Cardiac muscle cell (in vitro differentiated cells and primary cell): ENCODE measurements at regions not wholly inside any gene's neighbourhood (a gene's known extent, or its start where the extent isn't known, plus 50 kb on each side); places are given as distances from the start of the nearest gene placed in this dataset.

Experiments used
- DNase-seq, 2 donors: peaks; one replicate each; pipeline versions ENCODE4 v3.0.0 to v3.0.0-alpha.2; 2010 to 2017; ENCODE audit warnings: low read depth in 1 of 2, low spot score in 1 of 2
- H3K27ac ChIP-seq: fragments of 200-600 bp; sonication (generic); 2 replicates; pipeline ENCODE4 v1.5.1; 2016
- H3K27me3 ChIP-seq: fragments of 200-600 bp; sonication (generic); 2 replicates; pipeline ENCODE4 v1.6.0; 2016; ENCODE audit warnings: control low read depth
- H3K36me3 ChIP-seq: fragments of 200-600 bp; sonication (generic); 2 replicates; pipeline ENCODE4 v1.5.1; 2016; ENCODE audit warnings: control low read depth
- H3K4me1 ChIP-seq: fragments of 200-600 bp; sonication (generic); 2 replicates; pipeline ENCODE4 v1.8.1; 2017; ENCODE audit warnings: low read depth, mild to moderate bottlenecking, mixed run types
- H3K4me3 ChIP-seq: fragments of 200-600 bp; sonication (generic); 2 replicates; pipeline ENCODE4 v1.5.1; 2016; ENCODE audit warnings: mild to moderate bottlenecking
- H3K9me3 ChIP-seq: fragments of 200-600 bp; sonication (generic); 2 replicates; pipeline ENCODE4 v1.5.1; 2017; ENCODE audit warnings: low read depth, mild to moderate bottlenecking, control low read depth
- CTCF ChIP-seq: IDR thresholded peaks from 2 replicates; pipeline ENCODE4 v1.5.1; 2012; ENCODE audit warnings: low read depth, mild to moderate bottlenecking, low read length

GRCh38 chr18:46356278-46357033, 252.3 kb downstream of the HAUS1 start:
- H3K36me3 ChIP-seq: no peaks in the 10 kb centered on the region
- H3K9me3 ChIP-seq: no peaks in the 10 kb centered on the region
- H3K4me1 ChIP-seq: peaks cover 50% of the 10 kb centered on the region
- H3K27ac ChIP-seq: peak overlapping the region; percentile 94
- H3K4me3 ChIP-seq: no peak overlapping the region
- peak in 1 of 2 donors; percentile 89 for DNase-seq
- TF ChIP-seq CTCF: no peak
- H3K27me3 ChIP-seq: no peaks in the 10 kb centered on the region

GRCh38 chr18:46360102-46360699, 256.0 kb downstream of the HAUS1 start:
- peaks cover 42% of the 10 kb centered on the region for H3K4me1 ChIP-seq
- no peak for DNase-seq
- H3K4me3 ChIP-seq: no peak overlapping the region
- no peaks in the 10 kb centered on the region for H3K36me3 ChIP-seq
- TF ChIP-seq CTCF: no peak
- H3K27ac ChIP-seq: no peak overlapping the region
- no peaks in the 10 kb centered on the region for H3K27me3 ChIP-seq
- H3K9me3 ChIP-seq: no peaks in the 10 kb centered on the region

- DNase-seq: no peak
- Histone ChIP-seq H3K36me3 (no peaks in the 10 kb centered on the region), H3K9me3 (no peaks in the 10 kb centered on the region), H3K4me1 (peaks cover 37% of the 10 kb centered on the region), H3K27me3 (no peaks in the 10 kb centered on the region), H3K4me3 (no peak overlapping the region), H3K27ac (no peak overlapping the region)
- TF ChIP-seq CTCF: no peak
Measured at GRCh38 chr18:46360866-46361265, 256.7 kb downstream of the HAUS1 start.

- no peaks in the 10 kb centered on the region for H3K36me3 ChIP-seq
- no peak for DNase-seq
- peaks cover 23% of the 10 kb centered on the region for H3K4me1 ChIP-seq
- no peaks in the 10 kb centered on the region for H3K27me3 ChIP-seq
- H3K9me3 ChIP-seq: no peaks in the 10 kb centered on the region
- H3K4me3 ChIP-seq: no peak overlapping the region
- no peak for TF ChIP-seq CTCF
- H3K27ac ChIP-seq: peak overlapping the region; percentile 21
Measured at GRCh38 chr18:46362533-46362932, 258.3 kb downstream of the HAUS1 start.

GRCh38 chr18:46364048-46364447, 259.9 kb downstream of the HAUS1 start:
- Histone ChIP-seq H3K4me1 (peaks cover 12% of the 10 kb centered on the region), H3K36me3 (no peaks in the 10 kb centered on the region), H3K4me3 (no peak overlapping the region), H3K9me3 (no peaks in the 10 kb centered on the region), H3K27me3 (no peaks in the 10 kb centered on the region), H3K27ac (no peak overlapping the region)
- TF ChIP-seq CTCF: no peak
- DNase-seq: no peak
